ENCODE measurements at regions not wholly inside any gene's neighbourhood (a gene's known extent, or its start where the extent isn't known, plus 50 kb on each side); places are given as distances from the start of the nearest gene placed in this dataset.
"Not testable (repeated sequence)": the region's sequence is repeated elsewhere in the genome, so short reads cannot be mapped to it uniquely, and the experiment has no call there.

- intact Hi-C loops (cut with DNase I; ENCODE audit: low total_unique reads); DNase-seq; H3K4me1 ChIP-seq; H3K27ac ChIP-seq; H3K9me3 ChIP-seq; H3K36me3 ChIP-seq; H3K27me3 ChIP-seq: not testable (repeated sequence)
- H3K4me3 ChIP-seq: peak overlapping the region in 1 of 4 donors; percentile 19
- 2 to 9% (median 8%) methylated on average over 15 to 40 of the region's 82 CpGs; no CpG with 5 or more reads in 1 of the 5 donors for WGBS, 5 donors
Measured at GRCh38 chr15:23225756-23226729, 89.4 kb upstream of the GOLGA6L1 start.

DNA sequence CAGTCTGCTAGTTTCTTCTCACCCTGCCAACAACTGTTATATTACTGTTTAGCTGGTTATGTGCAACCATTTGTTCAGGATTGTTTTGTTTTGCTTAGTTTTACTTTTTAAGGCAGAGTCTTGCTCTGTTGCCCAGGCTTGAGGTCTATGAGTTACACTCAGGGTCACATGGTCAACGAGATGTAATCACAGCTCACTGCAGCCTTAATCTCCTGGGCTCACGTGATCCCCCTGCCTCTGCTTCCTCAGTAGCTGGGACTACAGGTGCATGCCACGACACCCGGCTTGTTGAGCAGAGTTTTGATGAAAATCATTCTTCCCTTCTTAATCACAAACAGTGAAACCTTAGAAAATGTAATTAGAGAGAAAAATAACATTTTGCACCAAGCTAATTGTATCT, 72.8 kb upstream of the GOLGA6L1 start:
- intact Hi-C loops (cut with DNase I; ENCODE audit: low total_unique reads): not testable (repeated sequence)
- 57 to 71% (median 64%) methylated on average over 2 to 4 of the region's 4 CpGs for WGBS, 5 donors

GRCh38 chr15:23199811-23200465, 63.3 kb upstream of the GOLGA6L1 start:
- H3K27ac ChIP-seq; H3K36me3 ChIP-seq; H3K27me3 ChIP-seq; H3K4me3 ChIP-seq; H3K9me3 ChIP-seq; H3K4me1 ChIP-seq; DNase-seq; intact Hi-C loops (cut with DNase I; ENCODE audit: low total_unique reads): not testable (repeated sequence)
- WGBS, 5 donors: 66 to 80% (median 71%) methylated on average over 3 to 4 of the region's 6 CpGs; no CpG with 5 or more reads in 1 of the 5 donors

More for the DNA sequence above, 72.8 kb upstream of the GOLGA6L1 start:
- H3K4me3 ChIP-seq, H3K36me3 ChIP-seq, H3K4me1 ChIP-seq, H3K27ac ChIP-seq, H3K9me3 ChIP-seq, DNase-seq, H3K27me3 ChIP-seq: not testable (repeated sequence)

GRCh38 chr15:23198375-23198774, 61.8 kb upstream of the GOLGA6L1 start:
- H3K36me3 ChIP-seq; H3K9me3 ChIP-seq; intact Hi-C loops (cut with DNase I; ENCODE audit: low total_unique reads); H3K27ac ChIP-seq; H3K4me1 ChIP-seq; DNase-seq; H3K27me3 ChIP-seq; H3K4me3 ChIP-seq: not testable (repeated sequence)
- 67 to 79% (median 73%) methylated on average over 3 to 4 of the region's 4 CpGs for WGBS, 5 donors

DNA sequence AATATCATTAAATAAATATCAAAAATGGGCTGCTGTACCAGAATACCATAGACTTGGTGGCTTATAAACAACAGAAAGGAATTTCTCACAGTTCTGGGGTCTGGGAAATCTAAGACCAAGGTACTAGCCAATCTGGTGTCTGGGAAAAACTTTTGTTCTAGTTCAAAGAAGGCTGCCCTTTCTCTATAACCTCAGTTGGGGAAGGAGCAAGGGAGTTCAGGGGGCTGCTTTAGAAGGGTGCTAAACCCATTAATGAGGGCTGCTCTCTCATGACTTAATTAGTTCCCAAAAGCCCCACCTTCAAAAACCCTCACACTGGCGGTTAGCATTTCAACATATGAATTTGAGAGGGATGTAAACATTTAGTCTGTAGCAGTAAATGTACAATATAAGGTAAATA, 55.7 kb upstream of the GOLGA6L1 start:
- H3K27ac ChIP-seq; H3K4me1 ChIP-seq; intact Hi-C loops (cut with DNase I; ENCODE audit: low total_unique reads); DNase-seq; H3K27me3 ChIP-seq; H3K4me3 ChIP-seq; H3K9me3 ChIP-seq; H3K36me3 ChIP-seq: not testable (repeated sequence)
- WGBS, 5 donors: 56 to 79% (median 71%) methylated on average over 1 of the region's 1 CpG

Small RNA genes lying in the stretch of these regions (small RNA-seq; reads per million reads assigned to genes)
- 0 reads per million in 4 donors for gene AC116165.2
- 0 reads per million in 4 donors for gene MIR4509-1

All from stomach (tissue), 8 donors.